CD4-positive, alpha-beta T cell treated with Interleukin-4 for 4 hours (primary cell): ENCODE measurements at regions not wholly inside any gene's neighbourhood (a gene's known extent, or its start where the extent isn't known, plus 50 kb on each side); places are given as distances from the start of the nearest gene placed in this dataset.

ENCODE experiments used
- DNase-seq: peaks from one replicate; pipeline ENCODE4 v3.0.0-alpha.2; 2020

DNA sequence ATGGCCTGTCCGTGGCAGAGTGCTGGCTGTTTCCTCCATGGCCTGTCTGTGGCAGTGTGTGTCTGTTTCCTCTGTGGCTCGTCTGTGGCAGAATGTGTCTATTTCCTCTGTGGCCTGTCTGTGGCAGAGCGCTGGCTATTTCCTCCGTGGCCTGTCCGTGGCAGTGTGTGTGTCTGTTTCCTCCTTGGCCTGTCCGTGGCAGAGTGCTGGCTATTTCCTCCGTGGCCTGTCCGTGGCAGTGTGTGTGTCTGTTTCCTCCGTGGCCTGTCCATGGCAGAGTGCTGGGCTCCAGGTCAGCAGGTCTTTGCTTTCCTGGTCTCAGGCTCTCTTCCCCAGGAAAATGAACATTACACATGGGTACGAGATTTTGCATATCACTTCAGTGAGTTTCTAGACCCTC is 138.4 kb upstream of the IPO9 start:
- no peak for DNase-seq

DNA sequence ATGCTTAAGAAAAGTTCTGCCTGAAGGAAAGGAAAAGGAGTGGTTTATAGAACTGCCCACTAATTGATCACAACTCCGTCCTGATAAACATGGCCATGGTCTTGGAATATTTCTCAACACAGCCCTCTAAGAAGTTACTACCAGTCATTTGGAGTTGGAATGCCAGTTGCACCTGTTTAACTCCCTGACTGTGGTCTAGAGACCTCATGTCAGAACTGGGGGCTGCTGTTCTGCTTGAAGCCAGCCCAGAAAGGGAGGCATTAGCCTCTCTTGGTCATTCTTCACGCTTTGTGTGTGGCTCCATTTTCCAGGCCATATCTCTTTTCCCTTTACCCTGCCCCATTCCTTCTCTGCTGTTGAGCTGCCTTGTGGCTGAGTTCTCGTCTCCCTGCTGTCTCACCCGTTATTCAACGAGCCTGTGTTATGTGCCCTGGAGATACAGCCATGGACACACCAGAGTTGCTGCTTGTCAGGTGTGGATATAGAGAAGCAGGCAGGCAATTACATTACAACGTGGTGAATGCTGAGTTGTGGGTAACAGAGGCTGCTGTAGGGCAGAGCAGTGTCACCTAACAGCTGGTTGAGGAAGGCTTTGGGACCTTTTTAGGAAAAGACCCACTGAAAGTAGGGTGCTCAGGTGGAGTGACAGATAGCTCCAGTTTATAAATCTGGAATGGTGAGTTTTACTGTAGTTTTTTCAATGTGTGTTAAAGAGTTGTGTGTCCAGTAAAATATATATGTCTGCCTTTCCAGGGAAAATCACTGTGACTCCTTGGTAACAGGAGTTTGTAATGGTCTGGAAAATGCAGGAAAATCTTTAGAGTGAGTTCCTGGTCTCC is 137.0 kb upstream of the IPO9 start:
- DNase-seq: no peak

- DNase-seq: no peak
Measured at GRCh38 chr1:201692555-201693394, 136.2 kb upstream of the IPO9 start.

DNA sequence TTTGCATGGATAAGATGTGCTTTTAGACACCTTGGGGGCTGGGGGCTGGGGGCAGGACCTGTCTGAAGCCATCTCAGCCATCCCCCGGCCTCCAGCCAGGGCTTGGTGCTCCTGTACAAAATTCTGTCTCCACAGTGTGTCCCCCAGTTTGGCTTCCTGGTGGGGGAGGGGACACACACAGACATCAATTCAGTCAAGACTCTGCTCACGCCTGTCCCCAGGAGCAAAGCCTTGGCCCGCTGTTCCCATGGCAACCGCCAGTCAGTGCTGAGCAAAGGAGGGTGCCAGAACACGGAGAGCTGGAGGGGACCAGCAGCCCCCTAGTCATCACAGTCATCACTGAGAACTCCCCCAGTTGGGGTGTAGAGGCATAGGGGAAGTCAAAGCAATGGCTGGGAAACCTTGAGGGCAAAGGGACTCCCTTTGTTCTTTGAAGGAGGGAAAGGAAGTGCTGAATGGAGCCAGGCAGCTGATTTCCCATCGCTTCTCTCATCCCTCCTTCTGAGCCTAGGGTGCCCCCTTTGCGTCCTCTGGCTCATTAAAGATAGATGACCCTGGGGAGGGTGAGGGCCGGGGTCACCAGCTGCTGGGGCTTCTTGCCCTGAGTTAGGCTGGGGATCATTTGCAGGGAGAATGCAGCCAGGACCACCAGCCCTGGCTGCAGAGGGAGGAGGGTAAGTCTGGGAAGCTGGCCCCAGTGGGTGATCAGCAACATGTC is 134.9 kb upstream of the IPO9 start:
- no peak for DNase-seq

DNA sequence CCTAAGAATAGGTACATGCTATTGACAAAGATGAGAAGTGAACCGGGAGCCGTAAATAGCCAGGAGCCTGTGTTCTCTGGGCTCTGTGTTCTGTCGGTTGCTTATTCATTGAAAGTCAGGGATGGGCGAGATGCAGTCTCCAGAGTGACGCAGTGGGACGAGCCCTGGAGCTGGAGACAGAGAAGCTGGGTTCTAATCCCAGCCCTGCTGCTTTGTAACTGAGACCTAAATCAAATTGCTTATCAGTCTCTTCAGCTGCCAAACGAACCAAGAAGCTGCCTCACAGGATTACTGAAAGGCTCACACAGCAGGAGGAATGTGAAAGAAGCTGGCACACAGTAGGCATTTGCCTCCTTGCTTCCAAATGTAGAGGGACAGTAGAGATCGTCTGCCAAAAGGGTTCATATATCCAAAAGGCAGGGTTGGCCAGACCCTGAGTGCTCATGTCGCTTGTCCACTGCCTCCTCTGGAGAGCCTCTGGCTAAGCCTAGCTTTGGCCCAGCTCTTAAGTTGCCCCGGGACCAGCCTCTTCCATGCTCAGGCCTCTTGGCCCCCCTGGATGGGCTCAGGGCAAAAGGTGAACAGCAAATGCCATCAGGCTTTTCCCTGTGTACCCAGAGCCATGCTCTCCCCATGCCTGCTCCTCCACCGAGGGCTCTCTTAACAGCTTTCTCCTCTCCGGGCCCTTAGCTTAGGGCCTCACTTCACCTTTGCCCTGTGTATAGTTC is 134.2 kb upstream of the IPO9 start:
- no peak for DNase-seq

- no peak for DNase-seq
Measured at GRCh38 chr1:201695607-201696006, 133.3 kb upstream of the IPO9 start.

DNA sequence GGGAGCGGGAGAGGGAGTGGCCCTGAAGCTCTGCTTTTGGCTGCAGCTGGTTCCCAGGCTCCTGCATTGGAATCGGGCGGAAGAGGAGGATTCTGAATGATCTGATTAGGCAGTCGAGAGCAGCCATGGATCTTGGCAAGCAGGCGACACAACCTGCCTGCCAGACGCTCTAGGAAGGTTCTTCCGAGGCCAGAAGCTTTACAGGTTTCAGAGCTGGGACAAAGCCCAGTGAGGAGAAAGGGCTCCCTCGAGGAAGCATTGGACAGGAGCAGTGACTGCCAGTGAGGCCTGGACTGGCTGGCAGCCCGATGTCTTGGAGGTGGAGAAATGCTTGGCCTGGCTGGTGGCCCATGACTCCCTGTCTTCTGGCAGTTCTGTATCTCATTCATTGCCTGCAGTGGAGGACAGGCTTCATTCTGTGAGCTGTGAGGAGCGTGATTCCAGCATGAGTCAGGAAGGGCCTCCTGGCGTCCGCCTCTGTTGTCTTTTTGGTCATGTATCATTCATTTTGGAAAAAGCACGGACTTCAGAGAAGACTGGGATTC is 132.7 kb upstream of the IPO9 start:
- no peak for DNase-seq

GRCh38 chr1:201697174-201697573 is 131.8 kb upstream of the IPO9 start:
- no peak for DNase-seq

DNA sequence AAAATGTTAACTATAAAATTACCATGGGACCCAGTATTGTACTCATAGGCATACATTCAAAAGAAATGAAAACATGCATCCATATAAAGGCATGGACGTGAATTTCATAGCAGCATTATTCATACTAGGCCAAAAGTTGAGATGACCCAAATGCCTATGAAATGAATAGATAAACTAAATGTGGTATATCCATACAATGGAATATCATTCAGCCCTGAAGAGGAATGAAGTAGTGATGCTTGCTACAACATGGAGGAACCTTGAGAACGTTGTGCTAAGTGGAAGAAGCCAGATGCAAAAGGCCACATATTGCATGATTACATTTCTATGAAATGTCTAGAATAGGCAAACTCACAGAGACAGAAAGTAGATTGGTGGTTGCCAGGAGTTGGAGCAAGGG is 127.1 kb upstream of the IPO9 start:
- no peak for DNase-seq

GRCh38 chr1:201702936-201703335 is 126.0 kb upstream of the IPO9 start:
- DNase-seq: no peak

DNA sequence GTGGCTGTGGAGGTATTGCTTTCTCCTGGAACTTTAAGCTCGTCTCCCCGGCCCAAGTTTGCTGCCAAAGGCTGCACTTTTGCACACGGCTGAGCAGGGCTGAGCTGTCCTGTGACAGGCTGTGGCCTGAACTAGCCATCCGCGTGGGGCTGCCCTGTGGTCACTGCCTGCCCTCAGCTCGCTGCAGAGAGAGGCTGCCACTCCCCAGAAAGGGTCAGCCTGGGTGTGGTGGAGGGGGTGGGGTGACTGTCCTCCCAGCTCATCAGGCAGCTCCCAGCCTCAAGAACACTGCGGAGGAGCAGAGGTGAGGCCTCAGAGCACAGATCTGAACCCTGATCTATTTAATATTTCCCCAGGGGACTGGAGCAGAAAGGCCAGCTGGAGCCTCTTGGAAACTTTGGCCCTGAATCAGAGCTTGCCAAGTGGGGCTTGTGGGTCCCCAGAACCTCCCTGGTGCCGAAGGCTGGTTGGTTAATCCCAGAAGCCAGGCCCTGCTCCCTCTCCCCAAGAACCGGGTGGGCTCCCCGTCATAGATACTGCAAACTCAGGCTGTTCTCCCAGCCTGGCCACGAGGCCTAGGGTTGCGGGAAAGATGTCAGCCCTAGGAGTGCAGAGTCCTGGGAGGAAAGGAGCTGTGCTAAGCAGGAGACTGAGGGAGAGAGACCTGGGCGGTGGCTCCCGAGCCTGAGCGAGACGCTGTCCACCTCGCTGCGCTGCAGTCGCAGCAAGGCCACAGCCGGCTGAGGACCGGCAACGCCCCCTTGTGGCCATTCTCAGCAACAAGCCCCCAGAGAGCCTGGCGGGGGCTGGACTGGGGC is 125.1 kb upstream of the IPO9 start:
- DNase-seq: peak; percentile 31

GRCh38 chr1:201704439-201704792 is 124.5 kb upstream of the IPO9 start:
- no peak for DNase-seq

GRCh38 chr1:201705389-201705788 is 123.6 kb upstream of the IPO9 start:
- no peak for DNase-seq

DNA sequence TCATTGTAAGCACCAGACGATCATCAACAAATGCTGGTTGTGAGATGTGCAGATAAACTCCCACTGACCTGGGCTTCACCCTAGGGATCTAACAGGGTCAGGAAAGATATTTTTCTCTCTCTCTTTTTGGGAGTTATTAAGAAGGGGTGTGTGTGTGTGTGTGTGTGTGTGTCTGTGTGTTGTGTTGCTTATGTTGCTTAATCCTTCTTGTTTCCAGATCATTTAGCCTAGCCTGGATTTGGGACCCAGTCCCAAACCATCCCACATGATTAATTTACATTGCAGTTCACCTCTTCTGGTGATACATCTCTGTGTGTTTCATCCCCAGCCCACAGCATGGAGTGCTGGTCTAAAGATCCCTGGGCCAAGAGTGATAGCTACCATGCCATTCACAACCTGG is 122.8 kb upstream of the IPO9 start:
- no peak for DNase-seq

GRCh38 chr1:201707027-201707426 is 121.9 kb upstream of the IPO9 start:
- no peak for DNase-seq

- DNase-seq: no peak
Measured at GRCh38 chr1:201707656-201708055, 121.3 kb upstream of the IPO9 start.

- no peak for DNase-seq
Measured at GRCh38 chr1:201708085-201708512, 120.9 kb upstream of the IPO9 start.

DNA sequence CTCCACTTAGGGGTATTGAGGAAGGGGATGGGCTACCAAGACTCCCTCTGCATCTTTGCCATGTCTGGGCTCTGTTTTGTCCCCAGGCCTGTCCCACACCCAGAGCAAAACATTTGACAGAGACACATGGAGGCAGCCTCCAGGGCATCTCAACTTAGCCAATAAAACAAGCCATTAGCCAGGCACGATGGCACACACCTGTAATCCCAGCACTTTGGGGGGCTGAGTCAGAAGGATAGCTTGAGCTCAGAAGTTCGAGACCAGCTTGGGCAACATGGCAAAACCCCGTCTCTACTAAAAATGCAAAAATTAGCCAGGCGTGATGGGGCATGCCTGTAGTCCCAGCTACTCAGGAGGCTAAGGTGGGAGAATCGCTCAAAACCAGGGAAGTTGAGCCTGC is 120.3 kb upstream of the IPO9 start:
- DNase-seq: no peak

DNA sequence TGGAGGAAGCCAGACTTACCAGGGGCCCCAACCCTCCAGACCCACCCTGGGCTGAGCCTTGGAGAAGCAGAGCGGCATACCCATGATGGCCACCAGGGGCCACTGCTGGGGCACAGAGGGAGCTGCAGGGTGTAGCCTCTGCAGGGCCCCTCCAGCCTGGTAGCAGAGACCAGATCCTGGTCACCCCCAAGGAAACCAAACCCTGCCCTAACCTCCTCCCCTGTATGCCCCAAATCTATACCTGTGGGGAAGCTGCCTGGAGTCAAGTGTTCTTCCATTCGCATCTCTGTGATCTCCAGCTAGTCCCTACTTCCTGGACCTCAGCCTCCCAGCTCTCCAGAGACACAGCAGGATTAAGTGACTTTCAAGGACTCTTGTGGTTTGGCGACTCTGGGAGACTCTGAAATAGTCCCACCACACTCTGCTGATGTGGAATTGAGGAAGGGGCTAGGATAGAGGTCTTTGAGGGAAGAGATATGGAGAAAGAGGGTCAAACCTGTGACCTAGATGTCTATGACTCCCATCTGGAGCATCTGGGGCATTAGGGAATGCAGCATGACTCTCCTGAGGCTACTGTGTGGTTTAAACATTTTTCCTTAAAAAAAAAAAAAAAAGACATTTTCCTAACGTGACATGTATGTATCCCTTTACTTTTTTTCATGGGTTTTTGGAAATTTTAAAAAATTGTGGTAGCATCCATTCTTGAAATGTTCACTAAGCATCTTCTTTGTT is 119.2 kb upstream of the IPO9 start:
- peak; percentile 29 for DNase-seq

DNA sequence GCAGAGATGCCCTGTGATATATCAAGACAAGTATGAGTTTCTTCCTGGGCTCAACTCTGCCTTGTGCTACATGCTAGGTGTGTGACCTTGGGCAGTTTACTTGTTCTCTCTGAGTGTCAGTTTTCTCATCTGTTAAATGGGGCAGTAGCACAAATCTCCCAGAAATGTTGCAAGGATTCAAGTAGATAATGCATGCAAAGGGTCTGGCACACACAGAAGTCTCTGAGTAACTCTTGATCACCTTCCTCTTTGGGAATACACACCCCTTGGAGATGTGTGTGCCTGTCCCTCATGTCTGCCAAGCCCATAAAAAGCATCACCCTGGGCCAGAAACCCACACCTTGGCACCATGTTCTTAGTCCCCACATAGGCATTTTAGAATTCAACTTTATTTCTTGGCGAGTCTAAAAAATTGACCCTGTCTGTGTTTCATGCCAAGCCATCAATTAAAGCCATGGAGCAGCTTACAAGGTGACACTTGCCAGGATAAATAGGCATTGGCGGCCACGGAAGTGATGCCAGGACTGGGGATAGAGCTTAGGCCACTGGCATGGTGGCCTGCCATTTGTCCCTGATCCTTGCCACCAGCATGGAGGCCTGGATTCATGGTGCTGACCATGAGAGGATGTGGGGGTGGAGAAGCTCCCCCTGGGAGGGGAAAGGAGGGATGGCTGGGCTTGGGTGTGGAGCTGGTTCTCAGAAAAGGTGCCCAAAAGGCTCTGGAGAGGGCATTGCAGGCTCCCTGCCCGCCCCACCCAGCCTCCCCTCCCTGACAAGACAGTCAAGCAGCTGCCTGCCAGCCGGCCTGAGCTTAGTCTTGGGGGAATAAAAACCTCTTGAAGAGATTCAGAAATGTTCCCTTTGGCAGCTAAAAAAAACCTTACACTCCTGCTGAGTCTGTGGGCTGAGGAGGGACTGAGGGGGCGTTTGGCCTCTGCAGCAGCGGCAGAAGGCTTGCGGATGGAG is 118.0 kb upstream of the IPO9 start:
- DNase-seq: no peak
